GM19372 (cell line): ENCODE measurements at regions not wholly inside any gene's neighbourhood (a gene's known extent, or its start where the extent isn't known, plus 50 kb on each side); places are given as distances from the start of the nearest gene placed in this dataset.
"Not testable (repeated sequence)": the region's sequence is repeated elsewhere in the genome, so short reads cannot be mapped to it uniquely, and the experiment has no call there.

ENCODE experiments used
- ATAC-seq: cut with Tn5 transposase; IDR thresholded peaks from one replicate; pipeline ENCODE4 v1.9.1; 2021; ENCODE audit warnings: mild to moderate bottlenecking, low read depth, moderate library complexity; ENCODE audit not compliant: unreplicated experiment

GRCh38 chr12:127170226-127171180, 1096.5 kb upstream of the TMEM132C start:
- ATAC-seq, result no peak

GRCh38 chr12:127172861-127173260, 1094.1 kb upstream of the TMEM132C start:
- ATAC-seq, result no peak

GRCh38 chr12:127173971-127174370, 1093.0 kb upstream of the TMEM132C start:
- ATAC-seq, result not testable (repeated sequence)

GRCh38 chr12:127174881-127175280, 1092.1 kb upstream of the TMEM132C start:
- no peak for ATAC-seq

GRCh38 chr12:127175361-127175760, 1091.6 kb upstream of the TMEM132C start:
- ATAC-seq, result no peak

GRCh38 chr12:127176804-127177203, 1090.2 kb upstream of the TMEM132C start:
- no peak for ATAC-seq

- ATAC-seq, result no peak
Measured at GRCh38 chr12:127178052-127178451, 1088.9 kb upstream of the TMEM132C start.

GRCh38 chr12:127178463-127178862, 1088.5 kb upstream of the TMEM132C start:
- ATAC-seq, result no peak

GRCh38 chr12:127179176-127179575, 1087.8 kb upstream of the TMEM132C start:
- ATAC-seq, result no peak

GRCh38 chr12:127182018-127182417, 1085.0 kb upstream of the TMEM132C start:
- ATAC-seq, result no peak

- ATAC-seq, result no peak
Measured at GRCh38 chr12:127189992-127190391, 1077.0 kb upstream of the TMEM132C start.

- ATAC-seq, result no peak
Measured at GRCh38 chr12:127191129-127191528, 1075.8 kb upstream of the TMEM132C start.

- ATAC-seq, result no peak
Measured at GRCh38 chr12:127192391-127192790, 1074.6 kb upstream of the TMEM132C start.

- ATAC-seq, result no peak
Measured at GRCh38 chr12:127193341-127193740, 1073.6 kb upstream of the TMEM132C start.

- ATAC-seq, result no peak
Measured at GRCh38 chr12:127194176-127194575, 1072.8 kb upstream of the TMEM132C start.

GRCh38 chr12:127205781-127206555, 1061.0 kb upstream of the TMEM132C start:
- no peak for ATAC-seq

- ATAC-seq, result no peak
Measured at GRCh38 chr12:127209318-127209717, 1057.7 kb upstream of the TMEM132C start.

GRCh38 chr12:127214186-127214585, 1052.8 kb upstream of the TMEM132C start:
- no peak for ATAC-seq

- no peak for ATAC-seq
Measured at GRCh38 chr12:127223011-127223410, 1044.0 kb upstream of the TMEM132C start.

- ATAC-seq, result no peak
Measured at GRCh38 chr12:127223731-127224130, 1043.2 kb upstream of the TMEM132C start.

GRCh38 chr12:127230843-127231260, 1036.1 kb upstream of the TMEM132C start:
- ATAC-seq, result no peak
